Psoas muscle (tissue), 7 donors: ENCODE measurements at regions not wholly inside any gene's neighbourhood (a gene's known extent, or its start where the extent isn't known, plus 50 kb on each side); places are given as distances from the start of the nearest gene placed in this dataset.
"Not testable (repeated sequence)": the region's sequence is repeated elsewhere in the genome, so short reads cannot be mapped to it uniquely, and the experiment has no call there.

Experiments used
- ATAC-seq, 4 donors: fragments of 200-7000 bp; cut with Tn5 transposase; one replicate each; pipeline ENCODE4 v1.9.1; 2020; ENCODE audit warnings: moderate library complexity in 3 of 4, mild to moderate bottlenecking in 2 of 4
- DNase-seq, 2 donors: peaks; one replicate each; pipeline ENCODE4 v3.0.0-alpha.2; 2020
- H3K27ac ChIP-seq: fragments of 200-600 bp; one replicate; pipeline ENCODE4 v1.8.0; 2022
- H3K27me3 ChIP-seq, 3 donors: fragments of 200-600 bp in 1 of 3; one replicate each; pipeline versions ENCODE4 v1.6.1 to v1.8.0; 2013 to 2022; ENCODE audit warnings: low read length in 2 of 3, mild to moderate bottlenecking in 2 of 3, moderate library complexity in 1 of 3; ENCODE audit not compliant: insufficient read depth in 3 of 3
- H3K36me3 ChIP-seq, 2 donors: fragments of 200-600 bp in 1 of 2; one replicate each; pipeline versions ENCODE4 v1.6.1 to v1.8.0; 2013 to 2022; ENCODE audit warnings: low read depth in 1 of 2, mild to moderate bottlenecking in 1 of 2, moderate library complexity in 1 of 2; ENCODE audit not compliant: insufficient read depth in 1 of 2
- H3K4me1 ChIP-seq: fragments of 200-600 bp; one replicate; pipeline ENCODE4 v1.8.0; 2022
- H3K4me3 ChIP-seq: fragments of 200-600 bp; one replicate; pipeline ENCODE4 v1.8.0; 2022; ENCODE audit warnings: mild to moderate bottlenecking
- H3K9me3 ChIP-seq: fragments of 200-600 bp; one replicate; pipeline ENCODE4 v1.8.0; 2022
- CTCF ChIP-seq: fragments of 200-600 bp; IDR thresholded peaks from one replicate; pipeline ENCODE4 v1.8.0; 2022; ENCODE audit warnings: antibody characterized with exemption
- WGBS, 3 donors: extraction: QIAGEN DNeasy Blood & Tissue Kit; methylation state at CpG; one replicate each; pipeline versions ENCODE4 v1.1.6 to v1.1.7; 2013; 5-methylcytosine and 5-hydroxymethylcytosine counted together
- intact Hi-C, 2 donors: fragments of 100-400 bp; cut with DNase I; formaldehyde crosslinking; loops; one replicate each; pipeline versions ENCODE4 v1.11.0 to v1.14.2; 2022
- donor health status: healthy with polysubstance abuse.
- donor health status: DM: no; HTN: no; CAD: no; lungs with moderate emphysema.
- donor health status: Bipolar disorder and iron deficiency.
- donor health status: healthy.
- donor health status: DM: yes; HTN: yes; CAD: no.
- donor health status: DM: no; HTN: no; CAD: no.
- donor health status: DM: yes; HTN: yes; CAD: no.

- H3K27me3 ChIP-seq, result no peaks in the 10 kb centered on the region
- H3K27ac ChIP-seq, result no peak overlapping the region
- peak; percentile 51 for TF ChIP-seq CTCF
- no peaks in the 10 kb centered on the region for H3K9me3 ChIP-seq
- no peaks in the 10 kb centered on the region for H3K4me1 ChIP-seq
- no peak overlapping the region for H3K4me3 ChIP-seq
- WGBS, 3 donors, result 34 to 43% (median 36%) methylated on average over 1 of the region's 1 CpG
- DNase-seq (no peak), ATAC-seq (no peak)
- intact Hi-C loops, result no loop called here
- H3K36me3 ChIP-seq, result no peaks in the 10 kb centered on the region
These were observed 409.2 kb downstream of the IPO8 start for GRCh38 chr12:30286345-30286926.

GRCh38 chr12:30278401-30278800 is 417.3 kb downstream of the IPO8 start:
- Histone ChIP-seq H3K9me3 (no peaks in the 10 kb centered on the region), H3K27me3 (no peaks in the 10 kb centered on the region), H3K4me1 (no peaks in the 10 kb centered on the region), H3K4me3 (no peak overlapping the region), H3K36me3 (no peaks in the 10 kb centered on the region), H3K27ac (no peak overlapping the region)
- no peak for TF ChIP-seq CTCF
- ATAC-seq, result no peak
- no peak for DNase-seq
- intact Hi-C loops, result no loop called here

- H3K27me3 ChIP-seq, DNase-seq, ATAC-seq, H3K4me3 ChIP-seq, intact Hi-C loops, H3K9me3 ChIP-seq, H3K4me1 ChIP-seq, H3K36me3 ChIP-seq, H3K27ac ChIP-seq: not testable (repeated sequence)
- WGBS, 3 donors, result 52 to 95% (median 55%) methylated on average over 1 of the region's 1 CpG
These were observed 423.2 kb downstream of the IPO8 start for GRCh38 chr12:30272515-30272914.

DNA sequence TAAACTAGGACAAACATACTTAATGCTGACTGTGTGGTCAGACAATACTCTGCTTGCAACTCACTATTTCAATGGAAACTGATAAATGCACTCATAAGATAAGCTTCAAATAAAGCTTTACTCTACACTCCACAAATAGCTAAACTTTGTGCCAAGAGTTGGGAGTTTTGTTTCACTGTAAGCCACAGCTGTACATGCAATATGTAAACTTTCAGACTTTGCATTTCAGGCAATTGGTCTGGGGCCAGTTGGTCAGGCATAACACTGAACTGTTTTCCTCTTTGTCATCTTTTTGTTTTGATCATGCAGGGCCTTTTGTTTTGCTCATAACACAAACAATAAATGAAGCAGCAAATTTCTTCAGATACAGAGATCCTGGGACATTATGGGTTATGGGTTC is 426.2 kb downstream of the IPO8 start:
- ATAC-seq (no peak), DNase-seq (no peak)
- H3K4me1 ChIP-seq, result no peaks in the 10 kb centered on the region
- no peaks in the 10 kb centered on the region for H3K27me3 ChIP-seq
- TF ChIP-seq CTCF, result no peak
- no peak overlapping the region for H3K27ac ChIP-seq
- no peaks in the 10 kb centered on the region for H3K9me3 ChIP-seq
- intact Hi-C loops, result no loop called here
- no peaks in the 10 kb centered on the region for H3K36me3 ChIP-seq
- no peak overlapping the region for H3K4me3 ChIP-seq

DNA sequence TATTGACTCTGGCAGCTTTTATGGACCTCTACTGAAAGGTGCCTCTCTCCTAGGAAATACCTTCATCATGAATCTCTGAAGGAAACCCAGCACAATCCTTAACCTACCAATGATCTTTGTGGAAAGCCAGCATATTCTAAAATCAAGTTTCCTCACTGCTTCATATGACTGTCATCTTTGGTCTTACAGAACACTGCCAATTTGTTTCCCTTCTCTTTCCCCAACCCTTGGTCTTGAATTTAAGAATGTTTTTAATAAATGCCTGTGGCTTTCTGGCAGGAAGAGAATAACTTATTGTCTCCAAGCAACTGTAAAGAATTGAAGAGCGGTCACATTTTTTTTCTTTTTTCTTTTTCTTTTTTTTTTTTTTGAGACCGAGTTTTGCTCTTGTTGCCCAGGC is 427.6 kb downstream of the IPO8 start:
- intact Hi-C loops, result no loop called here
- H3K27me3 ChIP-seq, result no peaks in the 10 kb centered on the region

More for the DNA sequence above, 427.6 kb downstream of the IPO8 start:
- ATAC-seq, result no peak
- Histone ChIP-seq H3K4me1 (no peaks in the 10 kb centered on the region), H3K36me3 (no peaks in the 10 kb centered on the region), H3K4me3 (no peak overlapping the region), H3K9me3 (no peaks in the 10 kb centered on the region), H3K27ac (no peak overlapping the region)
- no peak for DNase-seq
- TF ChIP-seq CTCF, result no peak
- WGBS, 3 donors, result 69 to 81% (median 72%) methylated on average over 2 of the region's 2 CpGs
